ENCODE measurements at regions not wholly inside any gene's neighbourhood (a gene's known extent, or its start where the extent isn't known, plus 50 kb on each side); places are given as distances from the start of the nearest gene placed in this dataset.

DNA sequence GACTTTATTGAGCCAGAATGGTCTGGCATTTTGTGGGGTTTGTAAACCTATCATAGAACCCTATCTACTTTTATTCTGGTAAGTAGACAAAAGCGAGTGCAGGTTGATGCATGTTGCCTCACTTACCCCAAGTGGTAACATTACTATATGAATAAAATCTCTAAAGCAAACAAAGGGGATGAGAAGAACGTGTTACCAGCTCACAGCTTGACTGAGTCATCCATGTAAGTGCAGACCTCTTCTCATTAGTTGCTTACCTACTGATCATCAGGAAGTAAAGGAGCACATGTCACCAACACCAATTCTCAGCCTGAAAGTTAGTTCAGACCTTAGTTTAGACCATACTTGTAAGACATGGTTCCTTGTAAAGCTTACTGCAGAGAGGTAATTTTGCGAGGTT lies 1328.3 kb downstream of the C4orf33 start:
- H3K4me1 Mint-ChIP-seq, result no peaks in the 10 kb centered on the region
- intact Hi-C loops (cut with DNase I, micrococcal nuclease), result no loop called here
- no peak for DNase-seq
- no peak for ATAC-seq
- H3K4me3 Mint-ChIP-seq, result no peak overlapping the region
- H3K9me3 Mint-ChIP-seq (ENCODE audit: low read depth), result peaks cover 2% of the 10 kb centered on the region
- ChIA-PET CTCF (no interaction called here), POLR2A (no interaction called here)
- no peaks in the 10 kb centered on the region for H3K36me3 Mint-ChIP-seq (ENCODE audit: low read depth)
- no peak overlapping the region for H3K27ac Mint-ChIP-seq
- no peaks in the 10 kb centered on the region for H3K27me3 Mint-ChIP-seq

- ChIA-PET CTCF (no interaction called here), POLR2A (no interaction called here)
- no peak overlapping the region for H3K4me3 Mint-ChIP-seq
Observed at GRCh38 chr4:130432289-130432688, 1336.3 kb downstream of the C4orf33 start.

DNA sequence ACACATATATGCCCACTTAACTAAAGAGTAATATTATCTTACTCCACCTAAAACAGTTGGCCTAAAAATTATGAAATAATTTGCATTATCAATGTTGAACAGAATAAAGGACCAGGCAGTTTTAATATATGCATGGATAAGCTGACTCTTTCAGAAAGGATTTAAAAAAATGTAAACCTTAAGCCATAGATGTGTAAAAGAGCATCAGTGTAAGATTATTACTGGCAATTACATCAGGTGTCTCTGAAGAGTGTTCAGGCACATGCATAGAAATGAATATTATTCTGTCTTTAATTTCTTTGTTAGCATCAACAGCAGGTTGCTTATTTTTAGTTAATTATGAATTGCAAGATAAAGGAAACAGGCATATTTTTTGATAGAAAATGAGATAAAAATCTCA lies 1353.8 kb downstream of the C4orf33 start:
- no peaks in the 10 kb centered on the region for H3K4me1 Mint-ChIP-seq
- no peak overlapping the region for H3K4me3 Mint-ChIP-seq
- peaks cover 6% of the 10 kb centered on the region for H3K9me3 Mint-ChIP-seq (ENCODE audit: low read depth)
- intact Hi-C loops (cut with DNase I, micrococcal nuclease), result no loop called here
- POLR2A ChIA-PET, result no interaction called here
- no peaks in the 10 kb centered on the region for H3K27me3 Mint-ChIP-seq
- H3K36me3 Mint-ChIP-seq (ENCODE audit: low read depth), result no peaks in the 10 kb centered on the region
- H3K27ac Mint-ChIP-seq, result no peak overlapping the region
- DNase-seq (no peak), ATAC-seq (no peak)
- CTCF ChIA-PET, result no interaction called here

More at GRCh38 chr4:130432289-130432688, 1336.3 kb downstream of the C4orf33 start:
- H3K4me1 Mint-ChIP-seq, result no peaks in the 10 kb centered on the region
- no peaks in the 10 kb centered on the region for H3K27me3 Mint-ChIP-seq
- no peak for ATAC-seq
- no peaks in the 10 kb centered on the region for H3K36me3 Mint-ChIP-seq (ENCODE audit: low read depth)
- no peak for DNase-seq
- intact Hi-C loops (cut with DNase I, micrococcal nuclease), result no loop called here
- no peak overlapping the region for H3K27ac Mint-ChIP-seq
- peaks cover 3% of the 10 kb centered on the region for H3K9me3 Mint-ChIP-seq (ENCODE audit: low read depth)

DNA sequence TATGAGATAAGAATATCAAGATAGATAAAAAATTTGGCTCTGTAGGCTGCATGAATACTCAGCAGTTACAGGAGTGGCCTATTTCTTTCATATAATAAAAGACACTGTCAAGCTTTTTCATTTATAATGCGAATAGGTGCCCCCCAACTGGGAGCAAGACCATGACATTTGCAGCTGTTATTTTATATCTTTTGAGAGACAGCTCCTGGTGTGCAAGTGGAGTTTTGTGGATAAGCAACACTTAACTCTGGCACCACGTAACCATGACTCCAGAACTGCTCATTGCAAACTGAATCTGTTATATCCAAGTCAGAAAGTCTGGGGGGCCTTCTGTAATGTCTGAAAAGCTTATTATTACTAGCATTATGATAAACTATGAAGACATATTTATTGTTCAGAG lies 1372.4 kb downstream of the C4orf33 start:
- no peak overlapping the region for H3K4me3 Mint-ChIP-seq
- ChIA-PET POLR2A (no interaction called here), CTCF (no interaction called here)
- no peaks in the 10 kb centered on the region for H3K27me3 Mint-ChIP-seq
- intact Hi-C loops (cut with DNase I, micrococcal nuclease), result no loop called here
- H3K27ac Mint-ChIP-seq, result no peak overlapping the region
- peaks cover 5% of the 10 kb centered on the region for H3K9me3 Mint-ChIP-seq (ENCODE audit: low read depth)
- DNase-seq (no peak), ATAC-seq (no peak)
- H3K36me3 Mint-ChIP-seq (ENCODE audit: low read depth), result no peaks in the 10 kb centered on the region
- no peaks in the 10 kb centered on the region for H3K4me1 Mint-ChIP-seq

- ChIA-PET CTCF (no interaction called here), POLR2A (no interaction called here)
- no peaks in the 10 kb centered on the region for H3K27me3 Mint-ChIP-seq
- intact Hi-C loops (cut with DNase I, micrococcal nuclease), result no loop called here
- peaks cover 7% of the 10 kb centered on the region for H3K9me3 Mint-ChIP-seq (ENCODE audit: low read depth)
- no peaks in the 10 kb centered on the region for H3K36me3 Mint-ChIP-seq (ENCODE audit: low read depth)
- H3K4me1 Mint-ChIP-seq, result no peaks in the 10 kb centered on the region
- DNase-seq, result no peak
- no peak overlapping the region for H3K4me3 Mint-ChIP-seq
- ATAC-seq, result no peak
- no peak overlapping the region for H3K27ac Mint-ChIP-seq
Observed at GRCh38 chr4:130478406-130478805, 1382.5 kb downstream of the C4orf33 start.

- H3K27me3 Mint-ChIP-seq, result no peaks in the 10 kb centered on the region
- peaks cover 9% of the 10 kb centered on the region for H3K9me3 Mint-ChIP-seq (ENCODE audit: low read depth)
- ATAC-seq (no peak), DNase-seq (no peak)
- H3K27ac Mint-ChIP-seq, result no peak overlapping the region
- CTCF ChIA-PET, result no interaction called here
- intact Hi-C loops (cut with DNase I, micrococcal nuclease), result no loop called here
- no peaks in the 10 kb centered on the region for H3K36me3 Mint-ChIP-seq (ENCODE audit: low read depth)
- no peaks in the 10 kb centered on the region for H3K4me1 Mint-ChIP-seq
- POLR2A ChIA-PET, result no interaction called here
- H3K4me3 Mint-ChIP-seq, result no peak overlapping the region
Observed at GRCh38 chr4:130479020-130479419, 1383.1 kb downstream of the C4orf33 start.

- peaks cover 9% of the 10 kb centered on the region for H3K9me3 Mint-ChIP-seq (ENCODE audit: low read depth)
- H3K36me3 Mint-ChIP-seq (ENCODE audit: low read depth), result no peaks in the 10 kb centered on the region
- POLR2A ChIA-PET, result no interaction called here
- CTCF ChIA-PET, result no interaction called here
- H3K27ac Mint-ChIP-seq, result no peak overlapping the region
- no peaks in the 10 kb centered on the region for H3K4me1 Mint-ChIP-seq
- DNase-seq (no peak), ATAC-seq (no peak)
- intact Hi-C loops (cut with DNase I, micrococcal nuclease), result no loop called here
- no peaks in the 10 kb centered on the region for H3K27me3 Mint-ChIP-seq
- H3K4me3 Mint-ChIP-seq, result no peak overlapping the region
Observed at GRCh38 chr4:130479674-130480073, 1383.7 kb downstream of the C4orf33 start.

DNA sequence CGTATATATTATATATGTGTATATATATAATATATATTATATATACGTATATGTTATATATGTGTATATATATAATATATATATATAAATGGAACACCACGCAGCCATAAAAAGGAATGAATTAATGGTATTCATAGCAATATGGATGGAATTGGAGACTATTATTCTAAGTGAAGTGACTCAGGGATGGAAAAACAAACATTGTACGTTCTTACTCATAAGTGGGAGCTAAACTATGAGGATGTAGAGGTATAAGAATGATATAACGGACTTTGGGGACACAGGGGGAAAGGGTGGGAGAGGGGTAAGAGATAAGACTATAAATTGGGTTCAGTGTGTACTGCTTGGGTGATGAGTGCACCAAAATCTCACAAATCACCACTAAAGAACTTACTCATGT lies 1388.9 kb downstream of the C4orf33 start:
- DNase-seq (no peak), ATAC-seq (no peak)
- Mint-ChIP-seq H3K27ac (no peak overlapping the region), H3K36me3 (ENCODE audit: low read depth) (no peaks in the 10 kb centered on the region), H3K4me3 (no peak overlapping the region), H3K27me3 (no peaks in the 10 kb centered on the region), H3K9me3 (ENCODE audit: low read depth) (peaks cover 4% of the 10 kb centered on the region), H3K4me1 (no peaks in the 10 kb centered on the region)
- intact Hi-C loops (cut with DNase I, micrococcal nuclease), result no loop called here
- ChIA-PET CTCF (interaction anchor here (0.6 kb wide), 1 partner anchor 1018 kb away, joined by 3 read pairs; no protein-coding TSS in a partner anchor), POLR2A (no interaction called here)

DNA sequence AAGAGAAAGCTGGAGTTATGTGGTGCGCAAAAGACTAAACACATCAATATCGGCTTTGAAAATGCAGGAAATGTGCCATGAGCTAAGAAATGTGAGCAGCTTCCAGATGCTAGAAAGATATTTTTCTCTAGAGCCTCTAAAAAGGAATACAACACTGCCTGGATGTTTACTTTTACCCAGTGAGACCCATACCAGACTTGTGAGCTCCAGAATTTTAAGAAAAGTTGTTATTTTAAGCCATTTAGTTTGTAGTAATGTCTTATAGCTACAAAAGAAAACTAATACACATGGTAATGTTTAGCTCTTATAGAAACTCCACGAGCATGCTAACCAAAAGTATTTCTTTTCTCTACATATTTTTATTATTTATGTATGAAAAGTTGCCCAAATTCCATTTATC lies 1389.4 kb downstream of the C4orf33 start:
- DNase-seq (no peak), ATAC-seq (no peak)
- H3K36me3 Mint-ChIP-seq (ENCODE audit: low read depth), result no peaks in the 10 kb centered on the region
- ChIA-PET CTCF (interaction anchor here (0.6 kb wide), 1 partner anchor 1017 kb away, joined by 3 read pairs; no protein-coding TSS in a partner anchor), POLR2A (no interaction called here)
- peaks cover 4% of the 10 kb centered on the region for H3K9me3 Mint-ChIP-seq (ENCODE audit: low read depth)
- H3K27me3 Mint-ChIP-seq, result no peaks in the 10 kb centered on the region
- no peak overlapping the region for H3K4me3 Mint-ChIP-seq
- H3K4me1 Mint-ChIP-seq, result no peaks in the 10 kb centered on the region
- H3K27ac Mint-ChIP-seq, result no peak overlapping the region
- intact Hi-C loops (cut with DNase I, micrococcal nuclease), result no loop called here

- intact Hi-C loops (cut with DNase I, micrococcal nuclease), result no loop called here
- Mint-ChIP-seq H3K36me3 (ENCODE audit: low read depth) (no peaks in the 10 kb centered on the region), H3K27ac (no peak overlapping the region), H3K27me3 (no peaks in the 10 kb centered on the region), H3K4me3 (no peak overlapping the region), H3K4me1 (no peaks in the 10 kb centered on the region), H3K9me3 (ENCODE audit: low read depth) (peaks cover 4% of the 10 kb centered on the region)
- ChIA-PET CTCF (no interaction called here), POLR2A (no interaction called here)
- ATAC-seq (no peak), DNase-seq (no peak)
Observed at GRCh38 chr4:130486186-130486585, 1390.2 kb downstream of the C4orf33 start.

DNA sequence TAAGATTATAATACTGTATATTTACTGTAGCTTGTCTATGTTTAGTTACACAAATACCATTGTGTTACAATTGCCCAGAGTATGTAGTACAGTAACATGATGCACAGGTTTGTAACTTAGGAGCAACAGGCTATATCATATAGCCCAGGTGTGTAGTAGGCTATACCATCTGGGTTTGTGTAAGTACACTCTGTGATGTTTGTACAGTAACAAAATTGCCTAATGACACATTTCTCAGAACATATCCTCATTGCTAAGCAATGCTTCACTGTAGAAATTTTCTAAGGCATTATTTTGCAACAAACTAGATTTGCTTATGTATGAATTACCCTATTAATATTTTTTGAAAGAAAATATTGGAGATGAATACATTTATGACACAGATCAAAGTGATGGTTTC lies 1390.9 kb downstream of the C4orf33 start:
- H3K9me3 Mint-ChIP-seq (ENCODE audit: low read depth), result peaks cover 8% of the 10 kb centered on the region
- no peak overlapping the region for H3K4me3 Mint-ChIP-seq
- ATAC-seq (no peak), DNase-seq (no peak)
- H3K27me3 Mint-ChIP-seq, result no peaks in the 10 kb centered on the region
- CTCF ChIA-PET, result no interaction called here
- POLR2A ChIA-PET, result no interaction called here
- intact Hi-C loops (cut with DNase I, micrococcal nuclease), result no loop called here
- H3K4me1 Mint-ChIP-seq, result no peaks in the 10 kb centered on the region
- no peaks in the 10 kb centered on the region for H3K36me3 Mint-ChIP-seq (ENCODE audit: low read depth)
- H3K27ac Mint-ChIP-seq, result no peak overlapping the region

DNA sequence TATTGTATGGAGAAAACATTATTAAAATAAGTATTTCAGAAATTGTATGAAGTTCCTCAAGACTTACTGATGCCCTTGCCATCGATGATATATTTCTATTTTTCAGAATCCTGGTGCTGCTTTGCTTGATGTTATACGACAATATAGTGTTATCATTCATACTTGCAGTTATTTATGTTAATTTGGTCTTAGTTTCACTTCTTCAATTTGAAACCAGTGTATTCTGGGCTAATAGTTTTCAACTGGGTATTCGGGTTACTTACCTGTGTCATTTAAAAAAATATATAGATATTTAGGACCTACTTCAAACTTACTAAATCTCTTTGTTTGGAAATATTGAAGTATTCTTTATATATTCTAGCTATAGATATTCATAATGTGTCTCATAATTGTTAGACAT lies 1414.7 kb downstream of the C4orf33 start:
- Mint-ChIP-seq H3K27me3 (no peaks in the 10 kb centered on the region), H3K4me3 (no peak overlapping the region), H3K27ac (no peak overlapping the region), H3K9me3 (ENCODE audit: low read depth) (peaks cover 2% of the 10 kb centered on the region), H3K36me3 (ENCODE audit: low read depth) (no peaks in the 10 kb centered on the region), H3K4me1 (no peaks in the 10 kb centered on the region)
- POLR2A ChIA-PET, result no interaction called here
- intact Hi-C loops (cut with DNase I, micrococcal nuclease), result no loop called here
- CTCF ChIA-PET, result interaction anchor here (0.7 kb wide), 1 partner anchor 14 kb away, joined by 3 read pairs; no protein-coding TSS in a partner anchor
- DNase-seq (no peak), ATAC-seq (no peak)

- peaks cover 2% of the 10 kb centered on the region for H3K9me3 Mint-ChIP-seq (ENCODE audit: low read depth)
- CTCF ChIA-PET, result no interaction called here
- H3K27me3 Mint-ChIP-seq, result no peaks in the 10 kb centered on the region
- POLR2A ChIA-PET, result no interaction called here
- ATAC-seq, result no peak
- no peak overlapping the region for H3K27ac Mint-ChIP-seq
- intact Hi-C loops (cut with DNase I, micrococcal nuclease), result no loop called here
- no peaks in the 10 kb centered on the region for H3K4me1 Mint-ChIP-seq
- H3K4me3 Mint-ChIP-seq, result no peak overlapping the region
- no peaks in the 10 kb centered on the region for H3K36me3 Mint-ChIP-seq (ENCODE audit: low read depth)
- no peak for DNase-seq
Observed at GRCh38 chr4:130511776-130512175, 1415.8 kb downstream of the C4orf33 start.
